Left lung (tissue), 4 donors: ENCODE measurements at regions not wholly inside any gene's neighbourhood (a gene's known extent, or its start where the extent isn't known, plus 50 kb on each side); places are given as distances from the start of the nearest gene placed in this dataset.

Source experiments
- ATAC-seq: fragments of 200-7000 bp; cut with Tn5 transposase; one replicate; pipeline ENCODE4 v1.9.1; 2020; ENCODE audit warnings: moderate library complexity
- DNase-seq, 4 donors: peaks; one replicate each; pipeline ENCODE4 v3.0.0-alpha.2; 2013 to 2020
- H3K27ac ChIP-seq, 2 donors: fragments of 200-600 bp; sonication (generic) in 1 of 2; one replicate each; pipeline versions ENCODE4 v1.5.0 to v1.8.0; 2020 to 2021
- H3K27me3 ChIP-seq, 2 donors: fragments of 200-600 bp; sonication (generic) in 1 of 2; one replicate each; pipeline versions ENCODE4 v1.5.0 to v1.8.0; 2020 to 2021
- H3K36me3 ChIP-seq, 2 donors: fragments of 200-600 bp; sonication (generic) in 1 of 2; one replicate each; pipeline versions ENCODE4 v1.5.0 to v1.8.0; 2020 to 2021
- H3K4me1 ChIP-seq, 2 donors: fragments of 200-600 bp; one replicate each; pipeline ENCODE4 v1.8.0; 2021
- H3K4me3 ChIP-seq, 2 donors: fragments of 200-600 bp; sonication (generic) in 1 of 2; one replicate each; pipeline versions ENCODE4 v1.5.0 to v1.8.0; 2020 to 2021; ENCODE audit warnings: mild to moderate bottlenecking in 1 of 2
- H3K9me3 ChIP-seq, 2 donors: fragments of 200-600 bp; sonication (generic) in 1 of 2; one replicate each; pipeline versions ENCODE4 v1.5.0 to v1.8.0; 2020 to 2021
- intact Hi-C, 2 donors: fragments of 100-400 bp; cut with DNase I; formaldehyde crosslinking; loops; one replicate each; pipeline versions ENCODE4 v1.11.2 to v1.14.2; 2022
- TF ChIP-seq, protein P1 (sequence below), 2 donors: fragments of 200-600 bp; sonication (generic) in 1 of 2; IDR thresholded peaks; one replicate each; pipeline versions ENCODE4 v1.5.0 to v1.8.0; 2021; ENCODE audit warnings: antibody characterized with exemption in 2 of 2
- donor health status: DM: no; HTN: yes; CAD: no.
- donor health status: DM: no; HTN: no; CAD: no.

GRCh38 chrX:99703473-99703872, 706.6 kb downstream of the PCDH19 start:
- Histone ChIP-seq H3K9me3 (no peaks in the 10 kb centered on the region), H3K27me3 (no peaks in the 10 kb centered on the region), H3K36me3 (no peaks in the 10 kb centered on the region), H3K27ac (no peak overlapping the region), H3K4me3 (no peak overlapping the region), H3K4me1 (no peaks in the 10 kb centered on the region)
- intact Hi-C loops, result no loop called here
- DNase-seq (no peak), ATAC-seq (no peak)
- TF ChIP-seq, protein P1, sequence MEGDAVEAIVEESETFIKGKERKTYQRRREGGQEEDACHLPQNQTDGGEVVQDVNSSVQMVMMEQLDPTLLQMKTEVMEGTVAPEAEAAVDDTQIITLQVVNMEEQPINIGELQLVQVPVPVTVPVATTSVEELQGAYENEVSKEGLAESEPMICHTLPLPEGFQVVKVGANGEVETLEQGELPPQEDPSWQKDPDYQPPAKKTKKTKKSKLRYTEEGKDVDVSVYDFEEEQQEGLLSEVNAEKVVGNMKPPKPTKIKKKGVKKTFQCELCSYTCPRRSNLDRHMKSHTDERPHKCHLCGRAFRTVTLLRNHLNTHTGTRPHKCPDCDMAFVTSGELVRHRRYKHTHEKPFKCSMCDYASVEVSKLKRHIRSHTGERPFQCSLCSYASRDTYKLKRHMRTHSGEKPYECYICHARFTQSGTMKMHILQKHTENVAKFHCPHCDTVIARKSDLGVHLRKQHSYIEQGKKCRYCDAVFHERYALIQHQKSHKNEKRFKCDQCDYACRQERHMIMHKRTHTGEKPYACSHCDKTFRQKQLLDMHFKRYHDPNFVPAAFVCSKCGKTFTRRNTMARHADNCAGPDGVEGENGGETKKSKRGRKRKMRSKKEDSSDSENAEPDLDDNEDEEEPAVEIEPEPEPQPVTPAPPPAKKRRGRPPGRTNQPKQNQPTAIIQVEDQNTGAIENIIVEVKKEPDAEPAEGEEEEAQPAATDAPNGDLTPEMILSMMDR (IDR thresholded peaks at IDR 0.05), result no peak

- Histone ChIP-seq H3K27me3 (no peaks in the 10 kb centered on the region), H3K9me3 (no peaks in the 10 kb centered on the region), H3K4me3 (no peak overlapping the region), H3K27ac (no peak overlapping the region), H3K36me3 (no peaks in the 10 kb centered on the region), H3K4me1 (no peaks in the 10 kb centered on the region)
- ATAC-seq, result no peak
- intact Hi-C loops, result no loop called here
- TF ChIP-seq, protein P1 (IDR thresholded peaks at IDR 0.05), result no peak
- no peak for DNase-seq
Observed at GRCh38 chrX:99698451-99698850, 711.6 kb downstream of the PCDH19 start.

DNA sequence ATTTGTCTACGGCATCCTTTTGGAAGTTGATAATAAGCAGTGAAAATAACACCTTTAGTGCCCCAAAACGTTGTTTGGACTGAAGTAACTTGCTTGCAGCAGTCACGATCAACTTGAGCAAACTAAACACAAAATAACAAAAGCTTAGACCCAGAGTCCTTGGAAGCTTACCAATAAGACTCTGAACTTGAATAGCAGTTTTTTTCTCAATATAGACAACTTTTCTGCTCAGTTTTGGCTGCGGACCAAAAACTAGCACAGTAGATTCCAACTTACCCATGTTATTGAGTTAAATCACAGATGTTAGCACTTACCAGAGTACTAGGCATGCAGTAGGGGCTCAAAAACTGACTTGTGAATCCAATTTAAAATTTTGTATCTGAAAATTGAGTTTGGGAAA, 746.9 kb downstream of the PCDH19 start:
- Histone ChIP-seq H3K4me1 (no peaks in the 10 kb centered on the region), H3K27ac (no peak overlapping the region), H3K4me3 (no peak overlapping the region), H3K27me3 (no peaks in the 10 kb centered on the region), H3K36me3 (no peaks in the 10 kb centered on the region), H3K9me3 (no peaks in the 10 kb centered on the region)
- TF ChIP-seq, protein P1 (IDR thresholded peaks at IDR 0.05), result no peak
- ATAC-seq (no peak), DNase-seq (peak in 1 of 4 donors; percentile 0)
- intact Hi-C loops, result no loop called here

DNA sequence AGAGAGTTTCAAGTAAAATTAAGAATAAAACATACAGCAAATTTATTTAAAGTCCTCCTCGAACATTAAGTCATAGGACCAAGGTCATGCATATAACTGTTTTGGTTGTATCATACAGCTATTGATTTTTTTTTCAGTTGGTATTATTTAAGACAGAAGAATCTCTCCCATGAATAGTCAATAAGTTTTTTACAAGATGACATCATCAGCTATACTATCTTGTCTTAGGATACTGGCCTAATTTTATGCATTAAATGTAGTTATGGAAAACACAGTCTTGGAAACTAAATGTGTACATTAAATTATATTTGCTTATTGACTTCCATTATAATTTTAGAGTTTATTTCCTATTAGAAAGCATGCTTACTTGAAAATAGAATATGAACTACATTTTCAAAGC, 755.9 kb downstream of the PCDH19 start:
- H3K9me3 ChIP-seq, result no peaks in the 10 kb centered on the region
- DNase-seq (no peak), ATAC-seq (no peak)
- H3K27me3 ChIP-seq, result no peaks in the 10 kb centered on the region
- H3K36me3 ChIP-seq, result no peaks in the 10 kb centered on the region
- H3K27ac ChIP-seq, result no peak overlapping the region
- TF ChIP-seq, protein P1 (IDR thresholded peaks at IDR 0.05), result no peak
- H3K4me3 ChIP-seq, result no peak overlapping the region
- no peaks in the 10 kb centered on the region for H3K4me1 ChIP-seq
- intact Hi-C loops, result no loop called here

GRCh38 chrX:99653352-99653751, 756.7 kb downstream of the PCDH19 start:
- ATAC-seq (no peak), DNase-seq (no peak)
- TF ChIP-seq, protein P1 (IDR thresholded peaks at IDR 0.05), result no peak
- Histone ChIP-seq H3K36me3 (no peaks in the 10 kb centered on the region), H3K27me3 (no peaks in the 10 kb centered on the region), H3K9me3 (no peaks in the 10 kb centered on the region), H3K4me1 (no peaks in the 10 kb centered on the region), H3K27ac (no peak overlapping the region), H3K4me3 (no peak overlapping the region)
- intact Hi-C loops, result no loop called here
